ENCODE measurements at regions not wholly inside any gene's neighbourhood (a gene's known extent, or its start where the extent isn't known, plus 50 kb on each side); places are given as distances from the start of the nearest gene placed in this dataset.

GRCh38 chr5:114243972-114244317 is 117.9 kb upstream of the KCNN2 start:
- no peak overlapping the region for H2AK9ac ChIP-seq (replicated peaks; ENCODE audit: low read depth, low read length, poor library complexity)
- H2BK5ac ChIP-seq (ENCODE audit: low read depth, low read length, poor library complexity, severe bottlenecking) = peak overlapping the region; percentile 100
- in situ Hi-C loops (cut with MboI; ENCODE audit: low sequenced_read_pairs) (loop anchor here (25.0 kb wide), 1 partner anchor 1368 kb away; the partner anchor contains the start of gene TICAM2), dilution Hi-C loops (cut with HindIII; ENCODE audit: low sequenced_read_pairs, unreplicated experiment) (no loop called here), intact Hi-C loops (cut with micrococcal nuclease) (loop anchor here (5.0 kb wide), 2 partner anchors 63 to 67 kb away; no protein-coding TSS in a partner anchor)
- peak overlapping the region; percentile 100 for H2BK20ac ChIP-seq (ENCODE audit: low read depth, low read length)
- H3K9me3 ChIP-seq (ENCODE audit: control insufficient read depth, insufficient read depth, low read length) = no peaks in the 10 kb centered on the region
- H3K4me1 ChIP-seq (ENCODE audit: control insufficient read depth, insufficient read depth, low read length) = peaks cover 4% of the 10 kb centered on the region; the same call in 1 of the 2 replicates
- BruUV-seq (replicated peaks) = no TSS peak
- peak overlapping the region; percentile 78 for H3K4me2 ChIP-seq (ENCODE audit: low read depth, low read length)
- no peak overlapping the region for H2AFZ ChIP-seq (replicated peaks; ENCODE audit: low read length, poor library complexity)
- DNase-seq = no peak
- peak overlapping the region; percentile 100 for H2BK120ac ChIP-seq (ENCODE audit: low read depth, low read length)
- peak overlapping the region; percentile 95 for H4K5ac ChIP-seq (ENCODE audit: low read depth, low read length)
- peak overlapping the region; percentile 98 for H3K23ac ChIP-seq (ENCODE audit: low read depth, low read length)
- POLR2A ChIA-PET (ENCODE audit: unreplicated experiment) = no interaction called here
- H4K91ac ChIP-seq (ENCODE audit: insufficient read depth, low read depth, low read length) = peak overlapping the region; percentile 98
- H3K14ac ChIP-seq (replicated peaks; ENCODE audit: low read depth, low read length) = peak overlapping the region; percentile 99
- CTCF ChIA-PET = interaction anchor here (0.6 kb wide), 1 partner anchor 1379 kb away, joined by 6 read pairs; no protein-coding TSS in a partner anchor
- H4K20me1 ChIP-seq (ENCODE audit: insufficient read depth, low read length) = no peaks in the 10 kb centered on the region
- no peaks in the 10 kb centered on the region for H3K27me3 ChIP-seq (ENCODE audit: control insufficient read depth, insufficient read depth, low read length)
- no peak overlapping the region; the same call in 1 of the 2 replicates for H2AK5ac ChIP-seq (ENCODE audit: low read depth, low read length)
- peak overlapping the region; percentile 91 for H3K27ac ChIP-seq (ENCODE audit: insufficient read depth, low read length)
- H3K4ac ChIP-seq (ENCODE audit: low read depth, low read length) = peak overlapping the region; percentile 95
- H3K9ac ChIP-seq (ENCODE audit: low read depth, low read length) = peak overlapping the region; percentile 72; the same call in 1 of the 2 replicates
- TF ChIP-seq RAD21 (IDR thresholded peaks at IDR 0.05; ENCODE audit: low read length) (no peak), BHLHE40 (IDR thresholded peaks at IDR 0.05; ENCODE audit: low read depth, low read length) (no peak), CEBPB (IDR thresholded peaks at IDR 0.05; ENCODE audit: low read depth, low read length) (no peak), RFX5 (IDR thresholded peaks at IDR 0.05; ENCODE audit: low read depth, low read length) (no peak), ELK1 (IDR thresholded peaks at IDR 0.05; ENCODE audit: borderline replicate concordance, low read depth, low read length) (no peak)
- H3K79me1 ChIP-seq (ENCODE audit: low read depth in 1 of 2, low read length in 2 of 2) = peaks cover 4 to 21% of the 10 kb centered on the region in 2 experiments; a peak in 3 of 4 replicates
- H3K56ac ChIP-seq (ENCODE audit: extremely low read depth, insufficient read depth, low read length) = peak overlapping the region; percentile 97
- peak overlapping the region; percentile 97 for H3K18ac ChIP-seq (ENCODE audit: low read depth, low read length)
- no peak; the same call in 1 of the 2 replicates for ATAC-seq (ENCODE audit: low read depth)
- no CpG with 5 or more reads among the region's 1 CpG for WGBS, 2 experiments (ENCODE audit: extremely low coverage in 2 of 2, insufficient read length in 1 of 2)
- H3K36me3 ChIP-seq (ENCODE audit: control insufficient read depth, insufficient read depth, low read length) = no peaks in the 10 kb centered on the region
- peak overlapping the region; percentile 5; the same call in 1 of the 2 replicates for H3K4me3 ChIP-seq (ENCODE audit: insufficient read depth, low read depth, low read length)
- H2BK15ac ChIP-seq (ENCODE audit: low read depth, low read length) = peak overlapping the region; percentile 48; the same call in 1 of the 3 replicates
- H3K9me1 ChIP-seq (ENCODE audit: insufficient read depth, low read length) = no peaks in the 10 kb centered on the region; the same call in 1 of the 2 replicates
- peak overlapping the region; percentile 71 to 93 for H4K8ac ChIP-seq (ENCODE audit: low read depth in 2 of 2, low read length in 2 of 2)
